ENCODE measurements at regions not wholly inside any gene's neighbourhood (a gene's known extent, or its start where the extent isn't known, plus 50 kb on each side); places are given as distances from the start of the nearest gene placed in this dataset.

DNA sequence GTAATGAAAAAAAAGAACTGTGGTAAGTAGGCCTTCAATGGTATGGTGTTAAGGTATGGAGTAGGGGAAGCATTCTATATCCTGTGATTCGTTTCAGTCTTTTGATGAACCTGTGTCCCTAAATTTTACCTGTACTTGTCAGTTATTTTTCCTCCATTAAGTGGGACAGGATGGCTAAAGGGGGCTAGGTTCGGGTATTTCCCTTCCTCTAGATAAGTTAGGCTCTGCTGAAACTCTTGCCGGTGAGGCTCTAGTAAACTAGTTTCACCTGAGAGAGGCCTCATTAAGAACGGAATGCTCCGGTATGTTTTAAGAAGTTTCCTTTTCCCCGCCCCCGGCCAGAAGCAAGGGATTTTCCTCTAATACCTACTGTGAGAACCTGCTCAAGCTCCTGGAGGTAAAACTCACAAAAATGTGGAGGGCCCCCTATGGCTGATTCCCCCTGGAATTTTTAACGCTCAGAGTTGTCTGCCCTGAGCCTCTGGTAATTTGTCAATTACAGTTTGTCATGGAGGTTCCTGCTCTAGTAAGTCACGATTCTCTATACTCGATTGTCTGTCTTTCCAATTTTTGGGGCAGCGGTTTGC lies 87.7 kb downstream of the MACIR start:
- Mint-ChIP-seq H3K4me3 (no peak overlapping the region), H3K9me3 (no peaks in the 10 kb centered on the region), H3K36me3 (no peaks in the 10 kb centered on the region), H3K27me3 (no peaks in the 10 kb centered on the region), H3K4me1 (ENCODE audit: unreplicated experiment) (peaks cover 5% of the 10 kb centered on the region), H3K27ac (no peak overlapping the region)
- TF ChIP-seq, protein P1, sequence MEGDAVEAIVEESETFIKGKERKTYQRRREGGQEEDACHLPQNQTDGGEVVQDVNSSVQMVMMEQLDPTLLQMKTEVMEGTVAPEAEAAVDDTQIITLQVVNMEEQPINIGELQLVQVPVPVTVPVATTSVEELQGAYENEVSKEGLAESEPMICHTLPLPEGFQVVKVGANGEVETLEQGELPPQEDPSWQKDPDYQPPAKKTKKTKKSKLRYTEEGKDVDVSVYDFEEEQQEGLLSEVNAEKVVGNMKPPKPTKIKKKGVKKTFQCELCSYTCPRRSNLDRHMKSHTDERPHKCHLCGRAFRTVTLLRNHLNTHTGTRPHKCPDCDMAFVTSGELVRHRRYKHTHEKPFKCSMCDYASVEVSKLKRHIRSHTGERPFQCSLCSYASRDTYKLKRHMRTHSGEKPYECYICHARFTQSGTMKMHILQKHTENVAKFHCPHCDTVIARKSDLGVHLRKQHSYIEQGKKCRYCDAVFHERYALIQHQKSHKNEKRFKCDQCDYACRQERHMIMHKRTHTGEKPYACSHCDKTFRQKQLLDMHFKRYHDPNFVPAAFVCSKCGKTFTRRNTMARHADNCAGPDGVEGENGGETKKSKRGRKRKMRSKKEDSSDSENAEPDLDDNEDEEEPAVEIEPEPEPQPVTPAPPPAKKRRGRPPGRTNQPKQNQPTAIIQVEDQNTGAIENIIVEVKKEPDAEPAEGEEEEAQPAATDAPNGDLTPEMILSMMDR (conservative IDR thresholded peaks at IDR 0.05): no peak
- DNase-seq (ENCODE audit: extremely low spot score, unreplicated experiment): no peak

DNA sequence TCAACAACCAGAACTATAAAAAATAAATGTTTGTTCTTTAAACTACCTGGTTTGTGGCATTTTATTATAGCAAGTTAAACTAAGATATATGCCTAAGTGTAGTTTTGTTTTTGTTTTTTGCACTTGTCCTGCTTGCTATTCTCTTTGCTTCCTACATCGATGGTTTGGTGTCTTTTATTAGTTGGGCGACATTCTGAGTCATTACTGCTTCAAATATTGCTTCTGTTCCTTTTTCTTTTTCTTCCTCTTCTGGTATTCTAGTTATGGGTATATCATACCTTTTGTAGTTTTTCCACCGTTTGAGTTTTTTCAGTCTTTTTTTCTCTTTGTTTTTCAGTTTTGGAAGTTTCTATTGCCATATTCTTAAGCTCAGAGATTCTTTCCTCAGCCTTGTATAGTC lies 86.9 kb downstream of the MACIR start:
- no peak overlapping the region for H3K4me3 Mint-ChIP-seq
- H3K9me3 Mint-ChIP-seq: no peaks in the 10 kb centered on the region
- DNase-seq (ENCODE audit: extremely low spot score, unreplicated experiment): no peak
- no peaks in the 10 kb centered on the region for H3K36me3 Mint-ChIP-seq
- TF ChIP-seq, protein P1 (conservative IDR thresholded peaks at IDR 0.05): no peak
- no peak overlapping the region for H3K27ac Mint-ChIP-seq
- peaks cover 5% of the 10 kb centered on the region for H3K4me1 Mint-ChIP-seq (ENCODE audit: unreplicated experiment)
- no peaks in the 10 kb centered on the region for H3K27me3 Mint-ChIP-seq

DNA sequence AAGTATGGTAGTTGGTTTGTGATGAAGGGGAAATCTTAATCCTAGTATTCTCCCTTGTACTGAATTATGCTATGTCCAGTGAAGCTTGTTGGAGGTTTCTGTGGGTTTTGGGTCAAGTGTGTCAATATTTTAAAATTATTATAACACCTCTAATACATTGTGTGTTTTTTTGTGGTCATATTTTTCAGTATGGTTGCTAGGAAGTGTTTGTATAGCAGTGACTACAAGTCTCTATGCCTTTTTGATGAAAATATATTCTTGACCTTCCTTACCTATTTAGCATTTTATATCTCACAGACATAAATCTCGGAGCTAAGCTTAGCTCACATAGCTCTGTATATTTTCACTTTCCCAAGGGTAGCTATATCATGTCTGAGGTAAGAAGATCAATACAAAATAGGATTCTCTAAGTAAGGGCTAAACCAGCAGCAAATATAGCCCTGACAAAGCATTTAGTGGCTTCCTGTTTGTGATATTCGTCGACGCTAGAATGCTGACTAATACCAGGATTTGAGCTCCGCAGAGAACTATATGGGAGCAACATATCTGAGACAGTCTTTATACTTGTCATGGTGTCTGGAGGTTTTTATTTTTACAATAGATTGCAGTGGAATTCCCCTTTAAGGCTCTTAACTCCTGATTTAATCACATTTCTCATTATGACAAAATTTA lies 82.3 kb downstream of the MACIR start:
- no peak for DNase-seq (ENCODE audit: extremely low spot score, unreplicated experiment)
- Mint-ChIP-seq H3K36me3 (no peaks in the 10 kb centered on the region), H3K4me1 (ENCODE audit: unreplicated experiment) (no peaks in the 10 kb centered on the region), H3K4me3 (no peak overlapping the region), H3K27ac (no peak overlapping the region), H3K27me3 (no peaks in the 10 kb centered on the region), H3K9me3 (no peaks in the 10 kb centered on the region)
- TF ChIP-seq, protein P1 (conservative IDR thresholded peaks at IDR 0.05): no peak

DNA sequence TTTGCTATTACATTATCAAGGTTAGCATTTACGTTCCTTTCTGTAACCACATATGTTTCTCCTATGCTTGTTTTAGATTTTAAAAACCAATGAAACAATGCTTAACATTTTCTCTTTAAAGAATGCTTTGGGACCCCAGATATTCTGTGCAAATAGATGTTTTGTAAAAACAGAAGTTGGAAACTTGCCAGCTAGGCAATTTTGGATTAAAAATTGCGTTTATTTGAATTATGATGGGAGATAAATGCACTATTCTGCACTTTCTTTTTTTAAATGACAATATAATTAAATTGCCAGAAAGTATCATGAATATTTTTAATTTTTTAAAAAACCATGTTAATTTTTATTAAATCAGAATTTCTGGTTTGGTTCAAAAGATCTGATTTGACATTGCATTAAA lies 81.6 kb downstream of the MACIR start:
- H3K36me3 Mint-ChIP-seq: no peaks in the 10 kb centered on the region
- no peaks in the 10 kb centered on the region for H3K27me3 Mint-ChIP-seq

DNA sequence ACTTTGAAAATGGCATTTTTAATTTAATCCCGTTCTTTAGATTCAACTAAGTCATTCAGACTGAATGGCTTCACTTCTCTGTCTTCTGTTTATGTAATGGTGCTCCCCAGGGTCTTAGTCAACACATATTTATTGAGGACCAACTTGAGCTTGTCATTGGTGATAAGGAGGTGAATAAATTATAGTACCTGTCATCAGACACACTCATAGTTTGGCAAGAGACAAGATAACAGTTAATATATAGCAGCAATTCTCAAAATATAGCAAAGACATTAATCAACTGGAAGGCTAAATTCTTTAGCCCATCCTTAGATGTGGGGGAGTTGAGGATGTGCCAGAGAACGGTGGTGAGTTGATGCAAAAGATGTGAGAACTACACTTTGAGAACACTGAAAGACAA lies 78.4 kb downstream of the MACIR start:
- Mint-ChIP-seq H3K27me3 (no peaks in the 10 kb centered on the region), H3K36me3 (no peaks in the 10 kb centered on the region), H3K27ac (no peak overlapping the region), H3K4me3 (no peak overlapping the region), H3K4me1 (ENCODE audit: unreplicated experiment) (no peaks in the 10 kb centered on the region), H3K9me3 (no peaks in the 10 kb centered on the region)
- TF ChIP-seq, protein P1 (conservative IDR thresholded peaks at IDR 0.05): no peak
- no peak for DNase-seq (ENCODE audit: extremely low spot score, unreplicated experiment)

More for the DNA sequence above, 81.6 kb downstream of the MACIR start:
- no peak overlapping the region for H3K4me3 Mint-ChIP-seq
- no peaks in the 10 kb centered on the region for H3K4me1 Mint-ChIP-seq (ENCODE audit: unreplicated experiment)
- TF ChIP-seq, protein P1 (conservative IDR thresholded peaks at IDR 0.05): no peak
- no peaks in the 10 kb centered on the region for H3K9me3 Mint-ChIP-seq
- no peak for DNase-seq (ENCODE audit: extremely low spot score, unreplicated experiment)
- H3K27ac Mint-ChIP-seq: no peak overlapping the region
